Bone marrow (tissue), 2 donors: ENCODE measurements at regions not wholly inside any gene's neighbourhood (a gene's known extent, or its start where the extent isn't known, plus 50 kb on each side); places are given as distances from the start of the nearest gene placed in this dataset.

Source experiments
- DNase-seq, 2 donors: peaks; one replicate each; lab custom pipeline; 2025; lab: John Stamatoyannopoulos, UW

GRCh38 chr17:69764146-69764545 is 310.9 kb upstream of the KCNJ16 start:
- no peak for DNase-seq

- DNase-seq = no peak
Observed at GRCh38 chr17:69769050-69769449, 306.0 kb upstream of the KCNJ16 start.

- DNase-seq = no peak
Observed at GRCh38 chr17:69773081-69773480, 301.9 kb upstream of the KCNJ16 start.

GRCh38 chr17:69779378-69780214 is 295.4 kb upstream of the KCNJ16 start:
- DNase-seq = no peak

GRCh38 chr17:69783865-69784264 is 291.2 kb upstream of the KCNJ16 start:
- DNase-seq = no peak

- DNase-seq = no peak
Observed at GRCh38 chr17:69788957-69789356, 286.1 kb upstream of the KCNJ16 start.

- DNase-seq = no peak
Observed at GRCh38 chr17:69796078-69796477, 278.9 kb upstream of the KCNJ16 start.

- DNase-seq = no peak
Observed at GRCh38 chr17:69800870-69801269, 274.2 kb upstream of the KCNJ16 start.

GRCh38 chr17:69801368-69801767 is 273.7 kb upstream of the KCNJ16 start:
- DNase-seq = no peak

- DNase-seq = no peak
Observed at GRCh38 chr17:69802045-69802740, 272.8 kb upstream of the KCNJ16 start.

- no peak for DNase-seq
Observed at GRCh38 chr17:69809331-69809730, 265.7 kb upstream of the KCNJ16 start.

GRCh38 chr17:69810326-69810965 is 264.6 kb upstream of the KCNJ16 start:
- DNase-seq = no peak

GRCh38 chr17:69812240-69812837 is 262.7 kb upstream of the KCNJ16 start:
- no peak for DNase-seq

- DNase-seq = no peak
Observed at GRCh38 chr17:69814031-69814430, 261.0 kb upstream of the KCNJ16 start.

GRCh38 chr17:69815406-69815805 is 259.6 kb upstream of the KCNJ16 start:
- no peak for DNase-seq

- DNase-seq = no peak
Observed at GRCh38 chr17:69818467-69818866, 256.6 kb upstream of the KCNJ16 start.

- DNase-seq = no peak
Observed at GRCh38 chr17:69819316-69820087, 255.5 kb upstream of the KCNJ16 start.

GRCh38 chr17:69820876-69821473 is 254.1 kb upstream of the KCNJ16 start:
- DNase-seq = no peak

- no peak for DNase-seq
Observed at GRCh38 chr17:69822314-69822875, 252.6 kb upstream of the KCNJ16 start.

GRCh38 chr17:69828087-69828486 is 246.9 kb upstream of the KCNJ16 start:
- DNase-seq = no peak

- no peak for DNase-seq
Observed at GRCh38 chr17:69834494-69834893, 240.5 kb upstream of the KCNJ16 start.
